ENCODE measurements at regions not wholly inside any gene's neighbourhood (a gene's known extent, or its start where the extent isn't known, plus 50 kb on each side); places are given as distances from the start of the nearest gene placed in this dataset.

GRCh38 chr1:112770724-112771123 is 55.6 kb upstream of the PPM1J start:
- TF ChIP-seq, protein P1, sequence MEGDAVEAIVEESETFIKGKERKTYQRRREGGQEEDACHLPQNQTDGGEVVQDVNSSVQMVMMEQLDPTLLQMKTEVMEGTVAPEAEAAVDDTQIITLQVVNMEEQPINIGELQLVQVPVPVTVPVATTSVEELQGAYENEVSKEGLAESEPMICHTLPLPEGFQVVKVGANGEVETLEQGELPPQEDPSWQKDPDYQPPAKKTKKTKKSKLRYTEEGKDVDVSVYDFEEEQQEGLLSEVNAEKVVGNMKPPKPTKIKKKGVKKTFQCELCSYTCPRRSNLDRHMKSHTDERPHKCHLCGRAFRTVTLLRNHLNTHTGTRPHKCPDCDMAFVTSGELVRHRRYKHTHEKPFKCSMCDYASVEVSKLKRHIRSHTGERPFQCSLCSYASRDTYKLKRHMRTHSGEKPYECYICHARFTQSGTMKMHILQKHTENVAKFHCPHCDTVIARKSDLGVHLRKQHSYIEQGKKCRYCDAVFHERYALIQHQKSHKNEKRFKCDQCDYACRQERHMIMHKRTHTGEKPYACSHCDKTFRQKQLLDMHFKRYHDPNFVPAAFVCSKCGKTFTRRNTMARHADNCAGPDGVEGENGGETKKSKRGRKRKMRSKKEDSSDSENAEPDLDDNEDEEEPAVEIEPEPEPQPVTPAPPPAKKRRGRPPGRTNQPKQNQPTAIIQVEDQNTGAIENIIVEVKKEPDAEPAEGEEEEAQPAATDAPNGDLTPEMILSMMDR (IDR thresholded peaks at IDR 0.05; ENCODE audit: low read length) = no peak
- TF ChIP-seq EZH2phosphoT487 (IDR thresholded peaks at IDR 0.05; ENCODE audit: low read length) (no peak), EZH2 (optimal IDR thresholded peaks at IDR 0.05; ENCODE audit: low read depth, low read length) (no peak)

Measured in MM.1S (cell line).